NCI-H2196 treated with DMSO at 0.1 percent for 48 hours (cell line): ENCODE measurements at regions not wholly inside any gene's neighbourhood (a gene's known extent, or its start where the extent isn't known, plus 50 kb on each side); places are given as distances from the start of the nearest gene placed in this dataset.

Experiments used
- DNase-seq: peaks from one replicate; lab custom pipeline; 2025; ENCODE audit not compliant: unreplicated experiment; lab: John Stamatoyannopoulos, UW

- no peak for DNase-seq
These were observed 52.1 kb upstream of the HTATIP2 start for GRCh38 chr11:20311444-20311843.

DNA sequence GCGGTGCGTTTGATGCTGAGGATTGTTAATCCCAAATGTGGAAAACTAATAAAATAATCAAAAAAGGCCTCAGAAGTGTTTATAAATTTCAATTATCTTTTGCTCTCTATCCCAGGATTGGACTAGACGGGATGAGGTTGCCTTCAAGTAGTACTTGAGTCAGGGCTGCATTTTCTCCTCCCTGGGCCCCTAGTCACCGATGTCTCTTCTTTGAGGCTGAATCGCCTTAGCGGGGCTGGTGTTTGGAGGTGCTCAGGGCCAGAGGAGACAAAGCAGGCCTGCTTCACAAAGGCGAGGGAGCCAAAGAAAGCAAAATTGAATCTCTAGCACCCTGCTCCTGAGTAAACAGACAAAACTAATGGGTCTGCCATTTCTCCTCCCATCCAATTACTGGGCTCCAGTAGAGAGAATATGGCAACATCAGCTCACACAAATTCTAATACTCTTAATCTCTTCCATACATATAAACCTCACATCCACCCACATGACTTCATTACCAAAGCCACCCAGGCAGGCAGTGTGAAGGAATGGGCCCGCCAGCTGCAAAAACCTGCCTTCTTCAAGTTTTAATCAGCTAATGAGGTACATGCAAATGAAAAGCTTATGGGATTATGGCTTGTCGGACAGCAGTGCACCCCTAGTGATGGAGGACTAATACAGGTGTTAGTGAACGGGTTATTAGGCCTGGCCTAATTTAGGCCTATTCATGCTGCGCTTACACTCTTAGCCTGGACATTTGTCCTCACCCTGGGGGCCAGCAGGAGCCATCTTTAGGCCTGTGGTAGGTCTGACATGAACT lies 52.7 kb upstream of the HTATIP2 start:
- no peak for DNase-seq

GRCh38 chr11:20310137-20310536 lies 53.4 kb upstream of the HTATIP2 start:
- no peak for DNase-seq

GRCh38 chr11:20309231-20310025 lies 54.1 kb upstream of the HTATIP2 start:
- DNase-seq = no peak

- DNase-seq = no peak
These were observed 54.9 kb upstream of the HTATIP2 start for GRCh38 chr11:20308601-20309000.

GRCh38 chr11:20303391-20303965 lies 60.0 kb upstream of the HTATIP2 start:
- DNase-seq = no peak

DNA sequence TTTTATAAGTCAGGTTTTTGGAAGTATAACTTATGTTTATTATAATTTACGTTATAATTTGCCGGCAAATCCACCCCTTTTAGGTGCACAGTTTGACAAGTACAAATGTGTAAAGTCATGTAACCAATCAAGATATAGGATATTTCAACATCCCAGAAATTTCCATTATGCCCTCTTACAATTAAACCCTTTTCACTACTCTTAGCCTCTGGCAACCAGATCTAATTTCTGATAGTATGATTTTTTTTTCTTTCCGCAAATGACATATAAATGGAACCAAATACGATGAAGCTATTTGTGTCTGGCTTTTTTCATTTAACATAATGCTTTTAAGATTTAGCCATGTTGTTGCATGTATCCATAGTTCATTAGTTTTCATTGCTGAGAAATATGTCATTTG lies 69.5 kb upstream of the HTATIP2 start:
- DNase-seq = no peak

- no peak for DNase-seq
These were observed 70.0 kb upstream of the HTATIP2 start for GRCh38 chr11:20293531-20293930.

DNA sequence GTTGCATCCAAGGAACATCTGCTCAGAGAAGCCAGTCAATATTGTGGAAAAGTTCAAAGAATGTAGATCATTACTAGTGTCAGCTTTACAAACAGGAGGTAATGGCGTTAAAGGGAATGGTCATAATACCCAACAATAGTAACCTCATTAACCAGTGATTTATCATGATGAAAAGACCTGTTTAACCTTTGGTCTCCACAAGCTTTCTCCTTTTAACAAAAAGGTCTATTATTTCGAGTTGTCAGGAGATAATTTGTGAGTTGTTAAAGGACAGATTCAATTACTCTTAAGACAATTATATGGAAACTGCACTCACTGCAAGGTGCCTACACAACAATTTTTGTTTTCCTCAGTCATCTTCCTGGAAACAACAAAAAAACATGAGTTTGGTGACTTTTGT lies 73.8 kb upstream of the HTATIP2 start:
- no peak for DNase-seq

- DNase-seq = no peak
These were observed 80.0 kb upstream of the HTATIP2 start for GRCh38 chr11:20283475-20283874.

DNA sequence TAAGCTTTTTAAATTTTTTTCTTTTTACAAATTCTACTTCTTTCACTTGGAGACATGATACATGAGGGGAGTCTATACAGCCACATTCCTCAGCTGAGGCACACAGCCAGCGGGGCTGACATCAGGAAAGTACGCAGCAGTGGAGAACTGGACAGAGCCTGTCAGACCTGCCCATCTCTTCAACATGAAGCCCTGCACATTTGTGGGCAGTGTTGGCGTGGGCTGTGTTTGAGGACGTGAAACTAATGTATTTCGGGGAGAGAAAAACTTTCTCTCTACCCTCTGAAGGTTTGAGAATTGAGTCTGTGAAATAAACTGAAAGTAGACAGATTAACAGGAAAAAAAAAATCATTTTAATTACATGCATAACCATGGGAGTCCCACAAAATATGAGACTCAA lies 84.8 kb upstream of the HTATIP2 start:
- DNase-seq = no peak

- no peak for DNase-seq
These were observed 86.5 kb upstream of the HTATIP2 start for GRCh38 chr11:20277014-20277413.

GRCh38 chr11:20275987-20276965 lies 87.2 kb upstream of the HTATIP2 start:
- no peak for DNase-seq

- DNase-seq = no peak
These were observed 89.5 kb upstream of the HTATIP2 start for GRCh38 chr11:20274031-20274430.

DNA sequence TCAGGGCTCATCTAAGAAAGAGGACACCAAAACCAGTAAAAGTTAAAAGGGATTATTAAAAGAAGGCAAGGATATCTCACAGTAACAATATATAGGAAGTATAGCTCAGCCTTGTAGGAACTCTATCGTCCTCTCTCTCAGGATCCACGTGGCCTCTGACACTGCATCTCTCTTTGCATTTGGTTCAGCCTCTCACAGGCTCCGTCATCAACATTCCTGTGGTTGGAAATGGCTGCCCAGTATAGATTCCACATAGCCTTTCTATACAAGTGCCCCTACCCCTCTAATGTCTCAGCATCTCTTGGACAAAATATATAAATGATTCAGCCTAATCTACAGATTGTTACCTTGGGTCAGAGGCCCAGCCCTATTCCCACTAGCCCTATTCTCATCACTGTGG lies 101.3 kb upstream of the DBX1 start:
- DNase-seq = no peak

DNA sequence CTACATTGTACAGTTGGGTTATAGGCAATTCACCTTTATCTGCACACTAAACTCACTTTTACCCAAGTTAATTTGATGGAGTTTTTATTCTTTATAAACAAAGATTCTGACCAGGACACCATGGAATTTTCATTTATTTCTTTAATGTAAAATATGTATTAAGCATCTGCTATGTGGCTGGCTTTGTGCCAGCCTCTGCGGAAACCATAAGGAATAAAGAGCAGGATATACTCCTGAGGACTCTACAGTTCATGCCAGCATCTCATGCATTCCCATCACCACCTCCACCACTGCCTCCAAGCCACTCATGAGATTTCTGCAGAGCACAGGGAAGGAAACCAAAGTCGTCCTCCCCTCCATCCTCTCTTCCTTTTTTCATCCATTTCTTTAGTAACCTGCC lies 100.0 kb upstream of the DBX1 start:
- no peak for DNase-seq

- no peak for DNase-seq
These were observed 99.2 kb upstream of the DBX1 start for GRCh38 chr11:20259506-20259905.

GRCh38 chr11:20258376-20258895 lies 98.2 kb upstream of the DBX1 start:
- DNase-seq = no peak

- no peak for DNase-seq
These were observed 96.7 kb upstream of the DBX1 start for GRCh38 chr11:20256925-20257324.

DNA sequence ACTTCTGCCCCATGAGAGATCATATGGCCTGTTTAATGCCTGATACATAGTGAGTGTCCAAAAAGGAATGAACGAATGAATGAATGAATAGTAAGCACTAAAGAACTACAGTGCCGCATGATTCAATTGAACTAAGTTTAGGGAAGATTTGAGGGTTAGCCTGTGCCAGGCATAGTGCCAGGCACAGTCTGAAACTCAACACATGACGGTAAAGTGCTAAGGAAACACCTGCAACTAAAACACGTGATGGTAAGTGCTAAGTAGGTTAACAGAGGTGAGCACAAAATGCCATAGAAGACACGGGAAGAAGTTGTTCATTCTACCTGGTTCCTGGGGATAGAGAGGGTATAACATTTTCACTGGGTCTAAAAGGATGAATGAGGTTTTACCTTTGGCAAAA lies 93.5 kb upstream of the DBX1 start:
- no peak for DNase-seq

DNA sequence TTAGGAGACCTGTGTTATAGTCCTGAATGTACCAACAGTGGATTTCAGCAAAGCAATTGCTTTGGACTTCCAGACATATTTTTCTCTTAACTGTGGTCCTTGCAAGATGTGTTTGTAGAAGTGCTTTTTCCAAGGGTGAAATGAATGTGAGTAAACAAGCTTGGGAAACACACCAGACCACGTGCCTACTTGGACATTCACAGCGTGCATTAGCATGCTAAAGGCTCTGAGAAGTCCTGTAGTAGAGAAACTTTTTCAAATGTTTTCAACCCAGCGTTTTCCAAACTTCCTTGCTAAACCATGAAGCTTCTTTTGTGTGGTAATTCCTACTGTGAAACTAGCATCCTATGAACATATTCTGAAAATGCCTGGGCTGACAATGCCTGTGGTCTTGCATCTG lies 91.2 kb upstream of the DBX1 start:
- no peak for DNase-seq
